Liver (tissue), 8 donors: ENCODE measurements at regions not wholly inside any gene's neighbourhood (a gene's known extent, or its start where the extent isn't known, plus 50 kb on each side); places are given as distances from the start of the nearest gene placed in this dataset.

Source experiments
- DNase-seq: peaks from one replicate; pipeline ENCODE4 v3.0.0-alpha.2; 2017; ENCODE audit warnings: low spot score
- H3K27ac ChIP-seq, 2 donors: one replicate each; pipeline ENCODE4 v1.7.0; 2013; ENCODE audit warnings: inconsistent platforms in 2 of 2, low read length in 2 of 2, control low read depth in 1 of 2, low read depth in 1 of 2, mild to moderate bottlenecking in 1 of 2
- H3K27me3 ChIP-seq, 4 donors: one replicate each; pipeline versions ENCODE4 v1.6.1 to v1.7.0; 2013; ENCODE audit warnings: low read length in 3 of 4, inconsistent platforms in 1 of 4, mild to moderate bottlenecking in 1 of 4, moderate library complexity in 1 of 4; ENCODE audit not compliant: control insufficient read depth in 4 of 4, insufficient read depth in 4 of 4
- H3K36me3 ChIP-seq, 4 donors: one replicate each; pipeline versions ENCODE4 v1.6.1 to v1.7.0; 2013; ENCODE audit warnings: low read length in 3 of 4, mild to moderate bottlenecking in 3 of 4, low read depth in 1 of 4, moderate library complexity in 1 of 4; ENCODE audit not compliant: control insufficient read depth in 4 of 4, insufficient read depth in 3 of 4
- H3K4me1 ChIP-seq, 4 donors: one replicate each; pipeline versions ENCODE4 v1.6.1 to v1.7.0; 2013; ENCODE audit warnings: low read length in 3 of 4, mild to moderate bottlenecking in 3 of 4, moderate library complexity in 1 of 4; ENCODE audit not compliant: control insufficient read depth in 4 of 4, insufficient read depth in 4 of 4
- H3K4me3 ChIP-seq, 3 donors: one replicate each; pipeline versions ENCODE4 v1.6.1 to v1.7.0; 2013; ENCODE audit warnings: low read length in 3 of 3, control low read depth in 1 of 3, low read depth in 1 of 3, mild to moderate bottlenecking in 1 of 3
- H3K9ac ChIP-seq, 2 donors: one replicate each; pipeline ENCODE4 v1.7.0; 2013; ENCODE audit warnings: low read length in 2 of 2, mild to moderate bottlenecking in 2 of 2, moderate library complexity in 2 of 2, control low read depth in 1 of 2, low read depth in 1 of 2
- H3K9me3 ChIP-seq, 4 donors: one replicate each; pipeline versions ENCODE4 v1.6.1 to v1.7.0; 2013; ENCODE audit warnings: low read length in 3 of 4; ENCODE audit not compliant: control insufficient read depth in 4 of 4
- ATF3 ChIP-seq: IDR thresholded peaks from 2 replicates; pipeline ENCODE4 v1.6.1; 2016; ENCODE audit warnings: antibody characterized with exemption
- CTCF ChIP-seq: fragments of 150-350 bp; IDR thresholded peaks from 2 replicates; pipeline ENCODE4 v1.5.1; 2017; ENCODE audit warnings: improper control_type of control experiment, low read depth, low read length; ENCODE audit not compliant: missing input control
- EGR1 ChIP-seq, 2 donors: IDR thresholded peaks; 2 replicates each; pipeline ENCODE4 v1.6.1; 2016 to 2018; ENCODE audit warnings: antibody characterized with exemption in 2 of 2, low read depth in 2 of 2
- FOXA1 ChIP-seq: IDR thresholded peaks from 2 replicates; pipeline ENCODE4 v1.6.1; 2016; ENCODE audit warnings: antibody characterized with exemption
- FOXA2 ChIP-seq: IDR thresholded peaks from 2 replicates; pipeline ENCODE4 v1.6.1; 2016; ENCODE audit warnings: antibody characterized with exemption
- GABPA ChIP-seq, 2 donors: IDR thresholded peaks in 1 of 2; conservative IDR thresholded peaks in 1 of 2; 2 replicates each; pipeline ENCODE4 v1.6.1; 2016; ENCODE audit warnings: antibody characterized with exemption in 2 of 2, mild to moderate bottlenecking in 1 of 2, moderate library complexity in 1 of 2
- HNF4A ChIP-seq, 2 donors: conservative IDR thresholded peaks; 2 replicates each; pipeline ENCODE4 v1.6.1; 2016; ENCODE audit warnings: antibody characterized with exemption in 2 of 2, mild to moderate bottlenecking in 2 of 2
- HNF4G ChIP-seq: IDR thresholded peaks from 2 replicates; pipeline ENCODE4 v1.6.1; 2016; ENCODE audit warnings: antibody characterized with exemption
- NR2F2 ChIP-seq: IDR thresholded peaks from 2 replicates; pipeline ENCODE4 v1.6.1; 2016; ENCODE audit warnings: antibody characterized with exemption
- RAD21 ChIP-seq, 2 donors: IDR thresholded peaks; 2 replicates each; pipeline ENCODE4 v1.6.1; 2016; ENCODE audit warnings: antibody characterized with exemption in 2 of 2, mild to moderate bottlenecking in 2 of 2
- SP1 ChIP-seq: IDR thresholded peaks from 2 replicates; pipeline ENCODE4 v1.6.1; 2018; ENCODE audit warnings: antibody characterized with exemption, mild to moderate bottlenecking
- TAF1 ChIP-seq: conservative IDR thresholded peaks from 2 replicates; pipeline ENCODE4 v1.6.1; 2016; ENCODE audit warnings: antibody characterized with exemption, mild to moderate bottlenecking
- YY1 ChIP-seq: IDR thresholded peaks from 2 replicates; pipeline ENCODE4 v1.6.1; 2016; ENCODE audit warnings: antibody characterized with exemption, mild to moderate bottlenecking
- WGBS: extraction: QIAGEN DNeasy Blood & Tissue Kit; methylation state at CpG from one replicate; pipeline ENCODE4 v1.1.7; 2013; 5-methylcytosine and 5-hydroxymethylcytosine counted together
- TF ChIP-seq, protein P1 (sequence below): IDR thresholded peaks from 2 replicates; pipeline ENCODE4 v1.6.1; 2016; ENCODE audit warnings: antibody characterized with exemption
- TF ChIP-seq, protein P2 (sequence below): IDR thresholded peaks from 2 replicates; pipeline ENCODE4 v1.6.1; 2016; ENCODE audit warnings: antibody characterized with exemption
- TF ChIP-seq, protein P3 (sequence below): IDR thresholded peaks from 2 replicates; pipeline ENCODE4 v1.6.1; 2016; ENCODE audit warnings: antibody characterized with exemption, mild to moderate bottlenecking
- donor health status: healthy.
- donor health status: healthy.
- donor health status: healthy.
- donor health status: healthy.
- donor health status: healthy.

GRCh38 chr2:236662231-236663185 is 92.9 kb downstream of the ACKR3 start:
- H3K4me3 ChIP-seq, result no peak overlapping the region
- TF ChIP-seq FOXA1, result no peak
- TF ChIP-seq HNF4G, result no peak
- no peak for TF ChIP-seq NR2F2
- TF ChIP-seq RAD21 (IDR thresholded peaks at IDR 0.05), result no peak
- TF ChIP-seq EGR1 (IDR thresholded peaks at IDR 0.05; ENCODE audit: low read depth in 2 of 2), result no peak
- TF ChIP-seq SP1, result no peak
- no peak for TF ChIP-seq GABPA (IDR thresholded peaks at IDR 0.05 in 1 of 2, conservative IDR thresholded peaks at IDR 0.05 in 1 of 2)
- TF ChIP-seq, protein P1, sequence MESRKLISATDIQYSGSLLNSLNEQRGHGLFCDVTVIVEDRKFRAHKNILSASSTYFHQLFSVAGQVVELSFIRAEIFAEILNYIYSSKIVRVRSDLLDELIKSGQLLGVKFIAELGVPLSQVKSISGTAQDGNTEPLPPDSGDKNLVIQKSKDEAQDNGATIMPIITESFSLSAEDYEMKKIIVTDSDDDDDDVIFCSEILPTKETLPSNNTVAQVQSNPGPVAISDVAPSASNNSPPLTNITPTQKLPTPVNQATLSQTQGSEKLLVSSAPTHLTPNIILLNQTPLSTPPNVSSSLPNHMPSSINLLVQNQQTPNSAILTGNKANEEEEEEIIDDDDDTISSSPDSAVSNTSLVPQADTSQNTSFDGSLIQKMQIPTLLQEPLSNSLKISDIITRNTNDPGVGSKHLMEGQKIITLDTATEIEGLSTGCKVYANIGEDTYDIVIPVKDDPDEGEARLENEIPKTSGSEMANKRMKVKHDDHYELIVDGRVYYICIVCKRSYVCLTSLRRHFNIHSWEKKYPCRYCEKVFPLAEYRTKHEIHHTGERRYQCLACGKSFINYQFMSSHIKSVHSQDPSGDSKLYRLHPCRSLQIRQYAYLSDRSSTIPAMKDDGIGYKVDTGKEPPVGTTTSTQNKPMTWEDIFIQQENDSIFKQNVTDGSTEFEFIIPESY, result no peak
- no peak for TF ChIP-seq FOXA2
- TF ChIP-seq, protein P2, sequence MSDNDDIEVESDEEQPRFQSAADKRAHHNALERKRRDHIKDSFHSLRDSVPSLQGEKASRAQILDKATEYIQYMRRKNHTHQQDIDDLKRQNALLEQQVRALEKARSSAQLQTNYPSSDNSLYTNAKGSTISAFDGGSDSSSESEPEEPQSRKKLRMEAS, result no peak
- no peak for TF ChIP-seq HNF4A (conservative IDR thresholded peaks at IDR 0.05)
- no peak for TF ChIP-seq CTCF
- no peak for TF ChIP-seq ATF3
- H3K9ac ChIP-seq, result no peak overlapping the region
- no peak for DNase-seq
- H3K4me1 ChIP-seq, result no peaks in the 10 kb centered on the region
- peaks cover 0 to 4% (median 0%) of the 10 kb centered on the region in 4 donors for H3K9me3 ChIP-seq
- no peaks in the 10 kb centered on the region for H3K36me3 ChIP-seq
- no peak overlapping the region for H3K27ac ChIP-seq
- WGBS, result 83% methylated on average over 11 of the region's 11 CpGs
- H3K27me3 ChIP-seq, result no peaks in the 10 kb centered on the region

GRCh38 chr2:236663287-236664101 is 93.9 kb downstream of the ACKR3 start:
- no peak overlapping the region for H3K27ac ChIP-seq
- TF ChIP-seq, protein P3, sequence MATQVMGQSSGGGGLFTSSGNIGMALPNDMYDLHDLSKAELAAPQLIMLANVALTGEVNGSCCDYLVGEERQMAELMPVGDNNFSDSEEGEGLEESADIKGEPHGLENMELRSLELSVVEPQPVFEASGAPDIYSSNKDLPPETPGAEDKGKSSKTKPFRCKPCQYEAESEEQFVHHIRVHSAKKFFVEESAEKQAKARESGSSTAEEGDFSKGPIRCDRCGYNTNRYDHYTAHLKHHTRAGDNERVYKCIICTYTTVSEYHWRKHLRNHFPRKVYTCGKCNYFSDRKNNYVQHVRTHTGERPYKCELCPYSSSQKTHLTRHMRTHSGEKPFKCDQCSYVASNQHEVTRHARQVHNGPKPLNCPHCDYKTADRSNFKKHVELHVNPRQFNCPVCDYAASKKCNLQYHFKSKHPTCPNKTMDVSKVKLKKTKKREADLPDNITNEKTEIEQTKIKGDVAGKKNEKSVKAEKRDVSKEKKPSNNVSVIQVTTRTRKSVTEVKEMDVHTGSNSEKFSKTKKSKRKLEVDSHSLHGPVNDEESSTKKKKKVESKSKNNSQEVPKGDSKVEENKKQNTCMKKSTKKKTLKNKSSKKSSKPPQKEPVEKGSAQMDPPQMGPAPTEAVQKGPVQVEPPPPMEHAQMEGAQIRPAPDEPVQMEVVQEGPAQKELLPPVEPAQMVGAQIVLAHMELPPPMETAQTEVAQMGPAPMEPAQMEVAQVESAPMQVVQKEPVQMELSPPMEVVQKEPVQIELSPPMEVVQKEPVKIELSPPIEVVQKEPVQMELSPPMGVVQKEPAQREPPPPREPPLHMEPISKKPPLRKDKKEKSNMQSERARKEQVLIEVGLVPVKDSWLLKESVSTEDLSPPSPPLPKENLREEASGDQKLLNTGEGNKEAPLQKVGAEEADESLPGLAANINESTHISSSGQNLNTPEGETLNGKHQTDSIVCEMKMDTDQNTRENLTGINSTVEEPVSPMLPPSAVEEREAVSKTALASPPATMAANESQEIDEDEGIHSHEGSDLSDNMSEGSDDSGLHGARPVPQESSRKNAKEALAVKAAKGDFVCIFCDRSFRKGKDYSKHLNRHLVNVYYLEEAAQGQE, result no peak
- TF ChIP-seq ATF3, result no peak
- no peak for TF ChIP-seq TAF1
- TF ChIP-seq YY1, result no peak
- no peak for TF ChIP-seq GABPA (IDR thresholded peaks at IDR 0.05 in 1 of 2, conservative IDR thresholded peaks at IDR 0.05 in 1 of 2)
- no peak for TF ChIP-seq HNF4G
- TF ChIP-seq NR2F2, result no peak
- TF ChIP-seq FOXA1, result no peak
- 79% methylated on average over 17 of the region's 17 CpGs for WGBS
- no peaks in the 10 kb centered on the region for H3K36me3 ChIP-seq
- no peak overlapping the region for H3K4me3 ChIP-seq
- DNase-seq, result no peak
- peaks cover 0 to 4% (median 0%) of the 10 kb centered on the region in 4 donors for H3K9me3 ChIP-seq
- H3K9ac ChIP-seq, result no peak overlapping the region
- no peaks in the 10 kb centered on the region for H3K27me3 ChIP-seq
- H3K4me1 ChIP-seq, result no peaks in the 10 kb centered on the region
